ENCODE measurements at regions not wholly inside any gene's neighbourhood (a gene's known extent, or its start where the extent isn't known, plus 50 kb on each side); places are given as distances from the start of the nearest gene placed in this dataset.

DNA sequence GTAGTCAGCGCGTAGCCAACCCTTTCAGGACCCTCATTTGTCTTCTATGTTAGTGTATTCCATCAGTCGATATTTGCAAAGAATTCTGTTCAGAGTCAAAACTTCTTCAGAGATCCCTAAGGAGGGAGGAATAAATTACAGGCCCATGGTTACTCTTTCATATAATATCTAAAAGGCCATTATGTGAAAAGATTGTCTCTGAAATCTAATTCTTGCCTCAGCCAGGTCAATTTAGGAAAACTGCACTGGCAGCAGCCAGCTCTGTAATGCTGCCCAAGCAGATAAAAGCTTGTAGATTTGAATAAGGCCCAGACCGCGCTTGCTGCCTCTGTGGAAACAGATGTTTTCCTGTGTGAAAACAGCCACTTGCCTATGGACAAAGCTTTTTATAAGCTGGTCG, 379.8 kb downstream of the CNTNAP4 start:
- H3K27ac ChIP-seq, result no peak overlapping the region
- no peak overlapping the region for H3K4me3 ChIP-seq
- 66% methylated on average over 6 of the region's 6 CpGs for WGBS (ENCODE audit: missing lambda C conversion rate)
- no peaks in the 10 kb centered on the region for H3K4me1 ChIP-seq
- ATAC-seq, result no peak
- TF ChIP-seq PHF8 (IDR thresholded peaks at IDR 0.05; ENCODE audit: borderline replicate concordance, low read depth) (no peak), CBX2 (IDR thresholded peaks at IDR 0.05; ENCODE audit: borderline replicate concordance, low read depth) (no peak), ZFP36 (IDR thresholded peaks at IDR 0.05; ENCODE audit: borderline replicate concordance, partially characterized antibody) (no peak)
- TF ChIP-seq, protein P1, sequence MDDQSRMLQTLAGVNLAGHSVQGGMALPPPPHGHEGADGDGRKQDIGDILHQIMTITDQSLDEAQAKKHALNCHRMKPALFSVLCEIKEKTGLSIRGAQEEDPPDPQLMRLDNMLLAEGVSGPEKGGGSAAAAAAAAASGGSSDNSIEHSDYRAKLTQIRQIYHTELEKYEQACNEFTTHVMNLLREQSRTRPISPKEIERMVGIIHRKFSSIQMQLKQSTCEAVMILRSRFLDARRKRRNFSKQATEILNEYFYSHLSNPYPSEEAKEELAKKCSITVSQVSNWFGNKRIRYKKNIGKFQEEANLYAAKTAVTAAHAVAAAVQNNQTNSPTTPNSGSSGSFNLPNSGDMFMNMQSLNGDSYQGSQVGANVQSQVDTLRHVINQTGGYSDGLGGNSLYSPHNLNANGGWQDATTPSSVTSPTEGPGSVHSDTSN (IDR thresholded peaks at IDR 0.05), result no peak
- TF ChIP-seq, protein P2, sequence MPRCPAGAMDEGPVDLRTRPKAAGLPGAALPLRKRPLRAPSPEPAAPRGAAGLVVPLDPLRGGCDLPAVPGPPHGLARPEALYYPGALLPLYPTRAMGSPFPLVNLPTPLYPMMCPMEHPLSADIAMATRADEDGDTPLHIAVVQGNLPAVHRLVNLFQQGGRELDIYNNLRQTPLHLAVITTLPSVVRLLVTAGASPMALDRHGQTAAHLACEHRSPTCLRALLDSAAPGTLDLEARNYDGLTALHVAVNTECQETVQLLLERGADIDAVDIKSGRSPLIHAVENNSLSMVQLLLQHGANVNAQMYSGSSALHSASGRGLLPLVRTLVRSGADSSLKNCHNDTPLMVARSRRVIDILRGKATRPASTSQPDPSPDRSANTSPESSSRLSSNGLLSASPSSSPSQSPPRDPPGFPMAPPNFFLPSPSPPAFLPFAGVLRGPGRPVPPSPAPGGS (IDR thresholded peaks at IDR 0.05), result no peak
- no peak overlapping the region for H3K4me2 ChIP-seq
- DNase-seq (ENCODE audit: low read depth in 1 of 2, low spot score in 1 of 2), result no peak
- H3K9me3 ChIP-seq, result no peaks in the 10 kb centered on the region
- FAIRE-seq, result no peak
- ChIA-PET CTCF (interaction anchor here (0.8 kb wide), 1 partner anchor 514 kb away, joined by 3 read pairs; no protein-coding TSS in a partner anchor), POLR2A (no interaction called here)

DNA sequence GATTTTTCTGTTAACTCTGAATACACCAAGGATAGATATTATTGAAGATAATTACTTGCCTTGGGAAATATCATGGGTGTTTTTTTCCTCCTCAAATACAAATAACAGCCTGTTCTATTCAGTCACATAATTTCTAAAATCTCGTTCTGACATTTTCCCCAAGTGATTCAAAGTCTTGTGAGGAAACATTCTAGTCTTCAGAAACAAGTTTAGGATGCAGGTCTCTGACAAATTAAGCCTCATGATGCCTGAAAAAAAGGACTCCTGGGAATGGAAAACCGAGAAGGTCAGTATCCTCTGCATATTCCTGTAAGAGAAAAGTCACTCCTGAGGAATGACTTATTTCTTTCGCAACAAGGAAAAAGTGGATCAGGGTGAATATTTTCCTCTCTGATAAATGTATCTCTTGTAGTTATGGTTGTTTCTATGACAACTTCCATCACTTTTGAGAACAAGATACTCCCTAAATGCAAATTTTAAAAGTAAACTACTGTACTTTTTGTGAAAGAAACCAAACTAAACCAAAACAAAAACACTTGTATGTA, 384.6 kb downstream of the CNTNAP4 start:
- no peak overlapping the region for H3K4me3 ChIP-seq
- FAIRE-seq (no peak), DNase-seq (ENCODE audit: low read depth in 1 of 2, low spot score in 1 of 2) (no peak), ATAC-seq (no peak)
- 28% methylated on average over 3 of the region's 3 CpGs for WGBS (ENCODE audit: missing lambda C conversion rate)
- no peak overlapping the region for H3K27ac ChIP-seq
- TF ChIP-seq EHMT2 (IDR thresholded peaks at IDR 0.05; ENCODE audit: low read depth) (no peak), ZNF302 (CRISPR knock-in tag; IDR thresholded peaks at IDR 0.05) (no peak), KDM1A (IDR thresholded peaks at IDR 0.05; ENCODE audit: low read depth) (no peak), FOSB (CRISPR knock-in tag; IDR thresholded peaks at IDR 0.05) (no peak), CBX2 (IDR thresholded peaks at IDR 0.05; ENCODE audit: borderline replicate concordance, low read depth) (no peak), GATA3 (IDR thresholded peaks at IDR 0.05; ENCODE audit: borderline replicate concordance) (no peak), NFE2L2 (conservative IDR thresholded peaks at IDR 0.05; ENCODE audit: low read length) (no peak), CHD4 (IDR thresholded peaks at IDR 0.05; ENCODE audit: borderline replicate concordance) (no peak), EP300 (IDR thresholded peaks at IDR 0.05) (no peak), HOXB5 (CRISPR knock-in tag; IDR thresholded peaks at IDR 0.05) (no peak)
- TF ChIP-seq, protein P3, sequence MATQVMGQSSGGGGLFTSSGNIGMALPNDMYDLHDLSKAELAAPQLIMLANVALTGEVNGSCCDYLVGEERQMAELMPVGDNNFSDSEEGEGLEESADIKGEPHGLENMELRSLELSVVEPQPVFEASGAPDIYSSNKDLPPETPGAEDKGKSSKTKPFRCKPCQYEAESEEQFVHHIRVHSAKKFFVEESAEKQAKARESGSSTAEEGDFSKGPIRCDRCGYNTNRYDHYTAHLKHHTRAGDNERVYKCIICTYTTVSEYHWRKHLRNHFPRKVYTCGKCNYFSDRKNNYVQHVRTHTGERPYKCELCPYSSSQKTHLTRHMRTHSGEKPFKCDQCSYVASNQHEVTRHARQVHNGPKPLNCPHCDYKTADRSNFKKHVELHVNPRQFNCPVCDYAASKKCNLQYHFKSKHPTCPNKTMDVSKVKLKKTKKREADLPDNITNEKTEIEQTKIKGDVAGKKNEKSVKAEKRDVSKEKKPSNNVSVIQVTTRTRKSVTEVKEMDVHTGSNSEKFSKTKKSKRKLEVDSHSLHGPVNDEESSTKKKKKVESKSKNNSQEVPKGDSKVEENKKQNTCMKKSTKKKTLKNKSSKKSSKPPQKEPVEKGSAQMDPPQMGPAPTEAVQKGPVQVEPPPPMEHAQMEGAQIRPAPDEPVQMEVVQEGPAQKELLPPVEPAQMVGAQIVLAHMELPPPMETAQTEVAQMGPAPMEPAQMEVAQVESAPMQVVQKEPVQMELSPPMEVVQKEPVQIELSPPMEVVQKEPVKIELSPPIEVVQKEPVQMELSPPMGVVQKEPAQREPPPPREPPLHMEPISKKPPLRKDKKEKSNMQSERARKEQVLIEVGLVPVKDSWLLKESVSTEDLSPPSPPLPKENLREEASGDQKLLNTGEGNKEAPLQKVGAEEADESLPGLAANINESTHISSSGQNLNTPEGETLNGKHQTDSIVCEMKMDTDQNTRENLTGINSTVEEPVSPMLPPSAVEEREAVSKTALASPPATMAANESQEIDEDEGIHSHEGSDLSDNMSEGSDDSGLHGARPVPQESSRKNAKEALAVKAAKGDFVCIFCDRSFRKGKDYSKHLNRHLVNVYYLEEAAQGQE (IDR thresholded peaks at IDR 0.05), result no peak
- TF ChIP-seq, protein P4, sequence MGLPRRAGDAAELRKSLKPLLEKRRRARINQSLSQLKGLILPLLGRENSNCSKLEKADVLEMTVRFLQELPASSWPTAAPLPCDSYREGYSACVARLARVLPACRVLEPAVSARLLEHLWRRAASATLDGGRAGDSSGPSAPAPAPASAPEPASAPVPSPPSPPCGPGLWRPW (IDR thresholded peaks at IDR 0.05), result no peak
- TF ChIP-seq, protein P5, sequence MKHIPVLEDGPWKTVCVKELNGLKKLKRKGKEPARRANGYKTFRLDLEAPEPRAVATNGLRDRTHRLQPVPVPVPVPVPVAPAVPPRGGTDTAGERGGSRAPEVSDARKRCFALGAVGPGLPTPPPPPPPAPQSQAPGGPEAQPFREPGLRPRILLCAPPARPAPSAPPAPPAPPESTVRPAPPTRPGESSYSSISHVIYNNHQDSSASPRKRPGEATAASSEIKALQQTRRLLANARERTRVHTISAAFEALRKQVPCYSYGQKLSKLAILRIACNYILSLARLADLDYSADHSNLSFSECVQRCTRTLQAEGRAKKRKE (CRISPR knock-in tag; IDR thresholded peaks at IDR 0.05; ENCODE audit: low read depth), result no peak
- TF ChIP-seq, protein P6, sequence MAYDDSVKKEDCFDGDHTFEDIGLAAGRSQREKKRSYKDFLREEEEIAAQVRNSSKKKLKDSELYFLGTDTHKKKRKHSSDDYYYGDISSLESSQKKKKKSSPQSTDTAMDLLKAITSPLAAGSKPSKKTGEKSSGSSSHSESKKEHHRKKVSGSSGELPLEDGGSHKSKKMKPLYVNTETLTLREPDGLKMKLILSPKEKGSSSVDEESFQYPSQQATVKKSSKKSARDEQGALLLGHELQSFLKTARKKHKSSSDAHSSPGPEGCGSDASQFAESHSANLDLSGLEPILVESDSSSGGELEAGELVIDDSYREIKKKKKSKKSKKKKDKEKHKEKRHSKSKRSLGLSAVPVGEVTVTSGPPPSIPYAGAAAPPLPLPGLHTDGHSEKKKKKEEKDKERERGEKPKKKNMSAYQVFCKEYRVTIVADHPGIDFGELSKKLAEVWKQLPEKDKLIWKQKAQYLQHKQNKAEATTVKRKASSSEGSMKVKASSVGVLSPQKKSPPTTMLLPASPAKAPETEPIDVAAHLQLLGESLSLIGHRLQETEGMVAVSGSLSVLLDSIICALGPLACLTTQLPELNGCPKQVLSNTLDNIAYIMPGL (CRISPR knock-in tag; IDR thresholded peaks at IDR 0.05; ENCODE audit: borderline replicate concordance), result no peak
- TF ChIP-seq, protein P7, sequence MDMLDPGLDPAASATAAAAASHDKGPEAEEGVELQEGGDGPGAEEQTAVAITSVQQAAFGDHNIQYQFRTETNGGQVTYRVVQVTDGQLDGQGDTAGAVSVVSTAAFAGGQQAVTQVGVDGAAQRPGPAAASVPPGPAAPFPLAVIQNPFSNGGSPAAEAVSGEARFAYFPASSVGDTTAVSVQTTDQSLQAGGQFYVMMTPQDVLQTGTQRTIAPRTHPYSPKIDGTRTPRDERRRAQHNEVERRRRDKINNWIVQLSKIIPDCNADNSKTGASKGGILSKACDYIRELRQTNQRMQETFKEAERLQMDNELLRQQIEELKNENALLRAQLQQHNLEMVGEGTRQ (IDR thresholded peaks at IDR 0.05), result no peak
- no peak overlapping the region for H3K4me2 ChIP-seq
- no peaks in the 10 kb centered on the region for H3K9me3 ChIP-seq
- H3K4me1 ChIP-seq, result no peaks in the 10 kb centered on the region
- ChIA-PET CTCF (interaction anchor here (0.5 kb wide), 1 partner anchor 510 kb away, joined by 3 read pairs; no protein-coding TSS in a partner anchor), POLR2A (no interaction called here)

All from A549 (cell line).